D721Med (cell line): ENCODE measurements at regions not wholly inside any gene's neighbourhood (a gene's known extent, or its start where the extent isn't known, plus 50 kb on each side); places are given as distances from the start of the nearest gene placed in this dataset.

Experiments used
- DNase-seq: peaks from one replicate; pipeline ENCODE4 v3.0.0; 2011; ENCODE audit warnings: low spot score; ENCODE audit not compliant: insufficient read length
- FAIRE-seq: peaks from 2 replicates; lab custom pipeline; 2011; peaks lifted over from hg19 to GRCh38; lab: Jason Lieb, UNC
- TF ChIP-seq, protein P1 (sequence below): IDR thresholded peaks from 2 replicates; pipeline ENCODE4 v1.5.1; 2012; ENCODE audit warnings: mild to moderate bottlenecking, control low read depth; ENCODE audit not compliant: insufficient read depth; ENCODE audit errors: missing control alignments

DNA sequence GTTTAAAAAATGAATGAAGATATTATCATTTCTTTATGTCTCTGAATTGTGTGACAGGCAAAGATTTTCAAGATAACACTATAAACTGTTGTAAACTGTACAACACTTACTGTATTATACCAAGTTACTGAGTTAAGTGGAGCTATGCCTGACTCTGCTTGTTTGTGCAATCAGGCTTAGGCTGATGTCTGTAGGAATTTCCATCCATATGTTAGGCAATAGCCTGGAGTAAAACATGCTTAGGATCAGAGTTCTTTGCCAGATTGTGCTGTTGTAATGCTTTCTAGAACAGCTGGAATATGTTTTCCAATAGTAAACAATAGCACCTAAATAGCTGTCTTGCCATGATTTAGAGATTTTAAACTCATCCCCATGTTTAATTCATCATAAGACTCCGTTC is 1496.7 kb downstream of the CDH11 start:
- DNase-seq = no peak
- FAIRE-seq = no peak
- TF ChIP-seq, protein P1, sequence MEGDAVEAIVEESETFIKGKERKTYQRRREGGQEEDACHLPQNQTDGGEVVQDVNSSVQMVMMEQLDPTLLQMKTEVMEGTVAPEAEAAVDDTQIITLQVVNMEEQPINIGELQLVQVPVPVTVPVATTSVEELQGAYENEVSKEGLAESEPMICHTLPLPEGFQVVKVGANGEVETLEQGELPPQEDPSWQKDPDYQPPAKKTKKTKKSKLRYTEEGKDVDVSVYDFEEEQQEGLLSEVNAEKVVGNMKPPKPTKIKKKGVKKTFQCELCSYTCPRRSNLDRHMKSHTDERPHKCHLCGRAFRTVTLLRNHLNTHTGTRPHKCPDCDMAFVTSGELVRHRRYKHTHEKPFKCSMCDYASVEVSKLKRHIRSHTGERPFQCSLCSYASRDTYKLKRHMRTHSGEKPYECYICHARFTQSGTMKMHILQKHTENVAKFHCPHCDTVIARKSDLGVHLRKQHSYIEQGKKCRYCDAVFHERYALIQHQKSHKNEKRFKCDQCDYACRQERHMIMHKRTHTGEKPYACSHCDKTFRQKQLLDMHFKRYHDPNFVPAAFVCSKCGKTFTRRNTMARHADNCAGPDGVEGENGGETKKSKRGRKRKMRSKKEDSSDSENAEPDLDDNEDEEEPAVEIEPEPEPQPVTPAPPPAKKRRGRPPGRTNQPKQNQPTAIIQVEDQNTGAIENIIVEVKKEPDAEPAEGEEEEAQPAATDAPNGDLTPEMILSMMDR = no peak

DNA sequence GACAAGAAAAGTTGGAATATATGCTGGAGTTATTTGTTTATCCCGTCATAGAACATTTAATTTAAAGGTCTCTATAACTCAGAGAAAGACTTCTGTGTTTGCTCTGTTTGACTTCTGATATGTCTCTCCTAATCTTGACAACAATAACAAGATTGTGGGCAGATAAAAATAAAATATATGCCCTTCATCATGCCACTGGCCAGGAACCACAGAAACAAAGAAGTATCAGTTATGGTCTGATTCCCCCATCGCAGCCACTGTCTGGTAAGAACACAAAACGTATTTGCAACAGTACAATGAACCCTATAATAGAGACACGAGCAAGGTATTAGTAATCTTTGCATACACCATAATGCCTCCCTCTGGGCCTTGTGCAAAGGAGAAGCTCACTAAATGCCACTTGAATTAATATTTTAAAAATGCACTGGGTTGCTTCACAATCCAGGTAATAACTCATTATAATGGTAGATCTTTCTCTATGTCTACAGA is 1498.3 kb downstream of the CDH11 start:
- FAIRE-seq (no peak), DNase-seq (no peak)
- TF ChIP-seq, protein P1 = no peak

DNA sequence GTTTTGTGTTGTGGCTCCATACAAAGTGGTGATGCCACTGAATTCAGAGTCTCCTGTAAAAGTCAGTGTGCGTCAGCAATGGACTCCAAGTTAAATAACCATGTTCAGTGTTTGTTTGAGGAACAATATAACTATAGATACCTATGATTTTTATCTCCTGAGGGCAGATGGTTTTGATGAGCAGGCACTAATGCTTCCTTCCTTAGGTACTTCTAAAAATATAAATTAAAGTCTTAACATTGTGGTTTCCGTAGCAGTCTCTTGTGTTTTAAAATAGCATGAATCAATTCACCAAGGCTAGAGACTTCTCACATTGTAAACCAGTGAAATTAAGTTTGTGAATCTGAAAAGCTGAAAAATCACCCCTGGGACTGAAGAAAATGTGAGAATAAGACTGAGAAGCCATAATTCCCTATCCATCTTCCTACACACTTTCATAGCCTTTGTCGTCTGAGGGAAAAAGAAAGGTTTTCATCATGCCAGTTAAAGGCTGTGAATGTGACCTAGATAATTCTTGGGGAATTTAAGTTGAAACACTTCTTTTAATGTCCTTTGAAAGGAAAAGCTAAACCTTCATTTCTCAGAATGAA is 1502.9 kb downstream of the CDH11 start:
- TF ChIP-seq, protein P1 = no peak
- DNase-seq (no peak), FAIRE-seq (no peak)

DNA sequence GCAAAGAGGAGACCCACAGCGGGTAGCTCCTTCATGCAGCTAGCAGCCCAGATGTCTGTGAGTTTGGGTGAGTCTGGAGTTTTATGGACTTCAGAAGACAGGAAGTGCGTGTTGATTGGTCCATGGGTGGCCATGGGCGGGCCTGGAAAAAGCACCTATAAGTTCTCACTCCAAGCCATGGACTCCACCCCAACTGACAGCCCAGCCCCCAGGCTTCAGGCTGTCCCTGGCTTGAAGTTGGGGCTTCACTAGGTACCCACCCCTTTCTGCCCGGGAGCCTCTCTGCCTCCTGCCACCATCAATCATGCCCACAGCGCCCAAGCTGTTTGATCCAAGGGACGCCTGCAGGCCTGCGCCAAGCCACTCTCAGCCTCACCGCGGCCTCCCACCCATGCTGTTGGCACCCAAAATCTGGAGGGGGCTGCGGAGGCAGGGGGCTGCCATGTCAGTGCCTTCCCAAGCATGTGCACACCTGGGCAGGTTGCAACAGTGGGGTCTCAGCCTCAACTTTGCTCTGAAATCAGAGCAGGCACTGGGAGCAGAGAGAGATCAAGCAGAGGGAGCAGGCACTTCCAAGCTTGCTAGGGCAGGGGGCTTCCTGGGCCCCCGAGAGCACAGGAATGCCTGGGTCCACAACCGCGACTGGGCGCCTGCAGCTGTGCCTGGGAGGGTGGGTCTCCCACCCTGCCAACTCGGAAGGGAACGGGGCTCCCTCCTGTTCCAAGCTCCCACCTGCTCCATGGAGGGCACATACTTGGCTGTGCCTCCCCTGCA is 1503.7 kb downstream of the CDH11 start:
- TF ChIP-seq, protein P1 = no peak
- DNase-seq (no peak), FAIRE-seq (no peak)

- DNase-seq (no peak), FAIRE-seq (no peak)
- TF ChIP-seq, protein P1 = no peak
These were observed 1504.5 kb downstream of the CDH11 start for GRCh38 chr16:63617047-63617989.

GRCh38 chr16:63614429-63614828 is 1507.4 kb downstream of the CDH11 start:
- no peak for FAIRE-seq
- no peak for DNase-seq
- TF ChIP-seq, protein P1 = no peak
